CD8-positive, alpha-beta memory T cell (primary cell): ENCODE measurements at regions not wholly inside any gene's neighbourhood (a gene's known extent, or its start where the extent isn't known, plus 50 kb on each side); places are given as distances from the start of the nearest gene placed in this dataset.

ENCODE experiments used
- CTCF ChIA-PET: fragments of 350-600 bp; sonication (Branson Sonifier 250); formaldehyde crosslinking; loops from one replicate; lab custom pipeline; 2021; ENCODE audit warnings: antibody characterized with exemption; lab: Charles Lee
- POLR2A ChIA-PET: fragments of 350-600 bp; sonication (Branson Sonifier 250); formaldehyde crosslinking; loops from one replicate; lab custom pipeline; 2021; ENCODE audit warnings: antibody characterized with exemption; lab: Charles Lee
- DNase-seq, 5 donors: peaks; one replicate each; pipeline versions ENCODE4 v3.0.0 to v3.0.0-alpha.2; 2020 to 2022; ENCODE audit warnings: mixed read lengths in 1 of 5
- H3K27ac ChIP-seq: one replicate; pipeline ENCODE4 v1.7.0; 2013; ENCODE audit warnings: low read depth, mild to moderate bottlenecking, low read length, moderate library complexity
- H3K27me3 ChIP-seq: 2 replicates; pipeline ENCODE4 v1.7.0; 2013; ENCODE audit warnings: low read length, mild to moderate bottlenecking; ENCODE audit not compliant: insufficient read depth, poor library complexity, severe bottlenecking
- H3K36me3 ChIP-seq: 2 replicates; pipeline ENCODE4 v1.7.0; 2013; ENCODE audit warnings: mild to moderate bottlenecking, low read length, moderate library complexity; ENCODE audit not compliant: insufficient read depth
- H3K4me1 ChIP-seq: 2 replicates; pipeline ENCODE4 v1.7.0; 2013; ENCODE audit warnings: mild to moderate bottlenecking, low read length, moderate library complexity; ENCODE audit not compliant: insufficient read depth
- H3K4me3 ChIP-seq: 2 replicates; pipeline ENCODE4 v1.7.0; 2013; ENCODE audit warnings: mild to moderate bottlenecking, low read length
- H3K9me3 ChIP-seq: 2 replicates; pipeline ENCODE4 v1.7.0; 2013; ENCODE audit warnings: mild to moderate bottlenecking, low read length
- H3K27ac Mint-ChIP-seq, 8 donors: one replicate each; pipeline ENCODE4 v1.8.0; 2020 to 2021; ENCODE audit warnings: mixed read lengths in 8 of 8, mild to moderate bottlenecking in 6 of 8, inconsistent platforms in 3 of 8, moderate library complexity in 3 of 8
- H3K27me3 Mint-ChIP-seq, 2 donors: one replicate each; pipeline ENCODE4 v1.8.0; 2020 to 2021; ENCODE audit warnings: mixed read lengths in 2 of 2, mild to moderate bottlenecking in 1 of 2, moderate library complexity in 1 of 2
- H3K36me3 Mint-ChIP-seq, 3 donors: one replicate each; pipeline ENCODE4 v1.8.0; 2020 to 2021; ENCODE audit warnings: mixed read lengths in 3 of 3, inconsistent platforms in 1 of 3, mild to moderate bottlenecking in 1 of 3
- H3K4me1 Mint-ChIP-seq, 3 donors: one replicate each; pipeline ENCODE4 v1.8.0; 2020 to 2021; ENCODE audit warnings: mixed read lengths in 3 of 3, inconsistent platforms in 1 of 3, mild to moderate bottlenecking in 1 of 3
- H3K4me3 Mint-ChIP-seq, 7 donors: one replicate each; pipeline ENCODE4 v1.8.0; 2020 to 2021; ENCODE audit warnings: mixed read lengths in 7 of 7, mild to moderate bottlenecking in 6 of 7, moderate library complexity in 4 of 7, inconsistent platforms in 2 of 7
- H3K9me3 Mint-ChIP-seq, 5 donors: one replicate each; pipeline ENCODE4 v1.8.0; 2020 to 2022; ENCODE audit warnings: mixed read lengths in 5 of 5, mild to moderate bottlenecking in 3 of 5, moderate library complexity in 2 of 5, inconsistent platforms in 1 of 5

- H3K9me3 Mint-ChIP-seq = peaks cover 0 to 2% (median 0%) of the 10 kb centered on the region in 5 donors
- Histone ChIP-seq H3K27ac (no peak overlapping the region), H3K27me3 (no peaks in the 10 kb centered on the region), H3K9me3 (no peaks in the 10 kb centered on the region), H3K4me1 (no peaks in the 10 kb centered on the region), H3K36me3 (no peaks in the 10 kb centered on the region), H3K4me3 (no peak overlapping the region)
- H3K4me1 Mint-ChIP-seq = no peaks in the 10 kb centered on the region
- no peak overlapping the region for H3K4me3 Mint-ChIP-seq
- no peaks in the 10 kb centered on the region for H3K27me3 Mint-ChIP-seq
- H3K27ac Mint-ChIP-seq = no peak overlapping the region
- H3K36me3 Mint-ChIP-seq = no peaks in the 10 kb centered on the region
- POLR2A ChIA-PET = no interaction called here
- CTCF ChIA-PET = no interaction called here
- DNase-seq = no peak
Measured at GRCh38 chr6:84428300-84428907, 201.0 kb upstream of the CEP162 start.

- Mint-ChIP-seq H3K4me1 (no peaks in the 10 kb centered on the region), H3K4me3 (no peak overlapping the region), H3K9me3 (no peaks in the 10 kb centered on the region), H3K36me3 (no peaks in the 10 kb centered on the region), H3K27ac (no peak overlapping the region), H3K27me3 (peaks cover 0 to 1% of the 10 kb centered on the region in 2 donors)
- no peaks in the 10 kb centered on the region for H3K36me3 ChIP-seq
- H3K9me3 ChIP-seq = no peaks in the 10 kb centered on the region
- POLR2A ChIA-PET = no interaction called here
- CTCF ChIA-PET = no interaction called here
- H3K27ac ChIP-seq = no peak overlapping the region
- H3K4me1 ChIP-seq = no peaks in the 10 kb centered on the region
- no peaks in the 10 kb centered on the region for H3K27me3 ChIP-seq
- no peak overlapping the region for H3K4me3 ChIP-seq
- DNase-seq = no peak
Measured at GRCh38 chr6:84425971-84426705, 198.7 kb upstream of the CEP162 start.

GRCh38 chr6:84424956-84425355 lies 197.5 kb upstream of the CEP162 start:
- POLR2A ChIA-PET = no interaction called here
- no peak overlapping the region for H3K4me3 Mint-ChIP-seq
- Histone ChIP-seq H3K4me3 (no peak overlapping the region), H3K36me3 (no peaks in the 10 kb centered on the region), H3K9me3 (no peaks in the 10 kb centered on the region), H3K27ac (no peak overlapping the region), H3K4me1 (no peaks in the 10 kb centered on the region), H3K27me3 (no peaks in the 10 kb centered on the region)
- H3K27ac Mint-ChIP-seq = no peak overlapping the region
- no peak for DNase-seq
- H3K27me3 Mint-ChIP-seq = peaks cover 0 to 1% of the 10 kb centered on the region in 2 donors
- no peaks in the 10 kb centered on the region for H3K36me3 Mint-ChIP-seq
- no peaks in the 10 kb centered on the region for H3K9me3 Mint-ChIP-seq
- H3K4me1 Mint-ChIP-seq = no peaks in the 10 kb centered on the region
- CTCF ChIA-PET = no interaction called here

- Histone ChIP-seq H3K4me1 (no peaks in the 10 kb centered on the region), H3K36me3 (no peaks in the 10 kb centered on the region), H3K4me3 (no peak overlapping the region), H3K27me3 (no peaks in the 10 kb centered on the region), H3K27ac (no peak overlapping the region), H3K9me3 (no peaks in the 10 kb centered on the region)
- Mint-ChIP-seq H3K27ac (no peak overlapping the region), H3K9me3 (peaks cover 0 to 5% (median 0%) of the 10 kb centered on the region in 5 donors), H3K36me3 (no peaks in the 10 kb centered on the region), H3K4me3 (no peak overlapping the region), H3K27me3 (peaks cover 0 to 1% of the 10 kb centered on the region in 2 donors), H3K4me1 (no peaks in the 10 kb centered on the region)
- POLR2A ChIA-PET = no interaction called here
- CTCF ChIA-PET = no interaction called here
- no peak for DNase-seq
Measured at GRCh38 chr6:84422380-84422968, 195.0 kb upstream of the CEP162 start.

- Mint-ChIP-seq H3K4me1 (no peaks in the 10 kb centered on the region), H3K4me3 (no peak overlapping the region), H3K36me3 (no peaks in the 10 kb centered on the region)
Measured at GRCh38 chr6:84421031-84421430, 193.6 kb upstream of the CEP162 start.

GRCh38 chr6:84417260-84417659 lies 189.8 kb upstream of the CEP162 start:
- no peaks in the 10 kb centered on the region for H3K4me1 ChIP-seq
- no peak overlapping the region for H3K4me3 ChIP-seq
- ChIA-PET POLR2A (no interaction called here), CTCF (no interaction called here)
- Mint-ChIP-seq H3K27ac (no peak overlapping the region), H3K36me3 (no peaks in the 10 kb centered on the region), H3K4me1 (no peaks in the 10 kb centered on the region), H3K27me3 (no peaks in the 10 kb centered on the region), H3K4me3 (no peak overlapping the region), H3K9me3 (peaks cover 0 to 5% (median 0%) of the 10 kb centered on the region in 5 donors)
- H3K27ac ChIP-seq = no peak overlapping the region
- H3K36me3 ChIP-seq = no peaks in the 10 kb centered on the region
- H3K9me3 ChIP-seq = no peaks in the 10 kb centered on the region
- no peak for DNase-seq
- no peaks in the 10 kb centered on the region for H3K27me3 ChIP-seq

More at GRCh38 chr6:84421031-84421430, 193.6 kb upstream of the CEP162 start:
- ChIA-PET POLR2A (no interaction called here), CTCF (no interaction called here)
- no peaks in the 10 kb centered on the region for H3K27me3 ChIP-seq
- no peaks in the 10 kb centered on the region for H3K4me1 ChIP-seq
- peaks cover 0 to 5% (median 0%) of the 10 kb centered on the region in 5 donors for H3K9me3 Mint-ChIP-seq
- no peaks in the 10 kb centered on the region for H3K36me3 ChIP-seq
- no peak overlapping the region for H3K27ac Mint-ChIP-seq
- no peaks in the 10 kb centered on the region for H3K9me3 ChIP-seq
- H3K4me3 ChIP-seq = no peak overlapping the region
- peaks cover 0 to 1% of the 10 kb centered on the region in 2 donors for H3K27me3 Mint-ChIP-seq
- no peak overlapping the region for H3K27ac ChIP-seq
- no peak for DNase-seq

- Mint-ChIP-seq H3K9me3 (peaks cover 0 to 5% (median 0%) of the 10 kb centered on the region in 5 donors), H3K4me1 (no peaks in the 10 kb centered on the region), H3K36me3 (no peaks in the 10 kb centered on the region), H3K27ac (no peak overlapping the region), H3K4me3 (no peak overlapping the region), H3K27me3 (no peaks in the 10 kb centered on the region)
- Histone ChIP-seq H3K27ac (no peak overlapping the region), H3K4me1 (no peaks in the 10 kb centered on the region), H3K36me3 (no peaks in the 10 kb centered on the region), H3K27me3 (no peaks in the 10 kb centered on the region), H3K4me3 (no peak overlapping the region), H3K9me3 (no peaks in the 10 kb centered on the region)
- ChIA-PET POLR2A (no interaction called here), CTCF (no interaction called here)
- DNase-seq = no peak
Measured at GRCh38 chr6:84416043-84416657, 188.7 kb upstream of the CEP162 start.

- H3K9me3 ChIP-seq = no peaks in the 10 kb centered on the region
- ChIA-PET POLR2A (no interaction called here), CTCF (no interaction called here)
- H3K4me3 ChIP-seq = no peak overlapping the region
- H3K36me3 ChIP-seq = no peaks in the 10 kb centered on the region
- Mint-ChIP-seq H3K9me3 (peaks cover 0 to 5% (median 0%) of the 10 kb centered on the region in 5 donors), H3K36me3 (no peaks in the 10 kb centered on the region), H3K27me3 (no peaks in the 10 kb centered on the region), H3K27ac (no peak overlapping the region), H3K4me1 (no peaks in the 10 kb centered on the region), H3K4me3 (no peak overlapping the region)
- no peaks in the 10 kb centered on the region for H3K27me3 ChIP-seq
- H3K4me1 ChIP-seq = no peaks in the 10 kb centered on the region
- no peak for DNase-seq
- no peak overlapping the region for H3K27ac ChIP-seq
Measured at GRCh38 chr6:84415517-84415916, 188.1 kb upstream of the CEP162 start.
